Esophagus muscularis mucosa (tissue), 4 donors: ENCODE measurements at regions not wholly inside any gene's neighbourhood (a gene's known extent, or its start where the extent isn't known, plus 50 kb on each side); places are given as distances from the start of the nearest gene placed in this dataset.

ENCODE experiments used
- DNase-seq: peaks from one replicate; pipeline ENCODE4 v3.0.0-alpha.2; 2017; ENCODE audit errors: extremely low spot score
- H3K27ac ChIP-seq, 4 donors: fragments of 200-600 bp; sonication (generic); replicated peaks in 1 of 4; 1 replicate in 3 of 4; 2 replicates in 1 of 4; pipeline ENCODE4 v1.5.1; 2016 to 2019; ENCODE audit warnings: mild to moderate bottlenecking in 1 of 4
- H3K27me3 ChIP-seq, 4 donors: fragments of 200-600 bp; sonication (generic); one replicate each; pipeline versions ENCODE4 v1.5.1 to v1.6.0; 2016 to 2019
- H3K36me3 ChIP-seq, 4 donors: fragments of 200-600 bp; sonication (generic); one replicate each; pipeline ENCODE4 v1.5.1; 2016 to 2019
- H3K4me1 ChIP-seq, 4 donors: fragments of 200-600 bp; sonication (generic); one replicate each; pipeline ENCODE4 v1.5.1; 2016 to 2019
- H3K4me3 ChIP-seq, 4 donors: fragments of 200-600 bp; sonication (generic); 1 replicate in 2 of 4; 2 replicates in 2 of 4; pipeline ENCODE4 v1.5.1; 2016 to 2019; ENCODE audit warnings: mild to moderate bottlenecking in 4 of 4, moderate library complexity in 1 of 4
- H3K9me3 ChIP-seq, 4 donors: fragments of 200-600 bp; sonication (generic); 1 replicate in 3 of 4; 2 replicates in 1 of 4; pipeline ENCODE4 v1.5.1; 2016 to 2019
- CTCF ChIP-seq, 3 experiments: fragments of 200-600 bp in 2 of 3; fragments of 450-650 bp in 1 of 3; sonication (generic) in 2 of 3; IDR thresholded peaks; one replicate each; pipeline ENCODE4 v1.5.1; 2017 to 2019; ENCODE audit warnings: antibody characterized with exemption in 3 of 3, mild to moderate bottlenecking in 2 of 3, moderate library complexity in 1 of 3
- EP300 ChIP-seq: sonication (generic); formaldehyde crosslinking; IDR thresholded peaks from one replicate; pipeline ENCODE4 v1.6.1; 2017; ENCODE audit warnings: antibody characterized with exemption
- POLR2A ChIP-seq: fragments of 450-650 bp; IDR thresholded peaks from one replicate; pipeline ENCODE4 v1.6.1; 2017; ENCODE audit warnings: antibody characterized with exemption, moderate library complexity, mild to moderate bottlenecking, low read depth
- POLR2AphosphoS5 ChIP-seq, 2 donors: sonication (generic); formaldehyde crosslinking; IDR thresholded peaks; one replicate each; pipeline ENCODE4 v1.6.1; 2017; ENCODE audit warnings: antibody characterized with exemption in 2 of 2
- WGBS: methylation state at CpG from one replicate; pipeline ENCODE4 v1.1.5; 2018; 5-methylcytosine and 5-hydroxymethylcytosine counted together
- intact Hi-C: fragments of 100-400 bp; cut with DNase I; formaldehyde crosslinking; loops from one replicate; pipeline ENCODE4 v1.15.1; 2023

GRCh38 chr12:124656947-124657434 lies 89.6 kb upstream of the NCOR2 start:
- Histone ChIP-seq H3K27ac (peak overlapping the region; percentile 15 to 87 (median 83)), H3K4me3 (no peak overlapping the region), H3K36me3 (no peaks in the 10 kb centered on the region), H3K27me3 (no peaks in the 10 kb centered on the region), H3K4me1 (peaks cover 26 to 46% (median 41%) of the 10 kb centered on the region in 4 donors), H3K9me3 (no peaks in the 10 kb centered on the region)
- TF ChIP-seq EP300 (no peak), POLR2AphosphoS5 (IDR thresholded peaks at IDR 0.05) (no peak), CTCF (IDR thresholded peaks at IDR 0.05) (no peak), POLR2A (no peak)
- WGBS: 64% methylated on average over 8 of the region's 8 CpGs
- no peak for DNase-seq
- intact Hi-C loops: loop anchor here (5.0 kb wide), 1 partner anchor 65 kb away; no protein-coding TSS in a partner anchor

DNA sequence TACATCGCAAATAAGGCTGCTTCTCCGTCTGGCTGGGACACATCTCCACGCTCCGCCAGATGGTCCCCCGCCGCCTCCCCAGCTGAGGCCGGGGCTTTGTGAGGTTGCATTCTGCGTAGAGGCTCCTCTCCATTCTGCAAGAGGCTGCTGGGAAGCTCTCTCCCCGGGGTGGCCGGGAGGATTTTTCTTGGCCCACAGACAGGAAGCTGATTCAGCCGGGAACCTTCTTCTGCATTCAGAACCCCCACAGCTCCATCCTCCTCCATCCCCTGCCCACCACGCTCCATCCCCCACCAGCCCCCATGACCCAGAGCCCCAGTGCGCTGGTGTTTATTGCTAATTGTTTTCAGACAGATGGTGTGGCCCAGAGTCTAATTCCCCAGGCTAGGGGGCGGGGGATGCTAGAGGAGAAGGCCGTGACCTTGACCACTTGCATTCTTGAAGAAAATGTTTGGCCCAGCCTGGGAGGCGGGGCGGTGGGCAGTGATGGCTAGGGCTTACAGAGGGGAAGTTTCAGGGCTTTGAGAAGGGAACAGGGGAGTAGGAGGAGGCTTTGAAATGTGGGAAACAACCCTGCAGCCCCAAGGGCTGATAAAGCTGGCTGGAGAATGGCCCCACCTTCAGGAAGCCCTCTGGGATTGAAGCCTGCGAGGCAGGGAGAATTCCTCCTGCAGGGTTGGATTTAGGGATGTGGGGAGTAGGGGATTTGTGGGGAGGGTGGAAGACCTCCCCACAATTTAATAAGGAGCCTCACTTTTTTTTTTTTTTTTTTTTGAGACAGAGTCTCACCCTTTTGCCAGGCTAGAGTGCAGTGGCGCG lies 88.5 kb upstream of the NCOR2 start:
- no peaks in the 10 kb centered on the region for H3K27me3 ChIP-seq
- no peaks in the 10 kb centered on the region for H3K36me3 ChIP-seq
- TF ChIP-seq POLR2AphosphoS5 (IDR thresholded peaks at IDR 0.05) (peak in 1 of 2 donors; percentile 50), CTCF (IDR thresholded peaks at IDR 0.05) (no peak)
- peak overlapping the region; percentile 27 to 45 (median 36) for H3K4me3 ChIP-seq
- no peaks in the 10 kb centered on the region for H3K9me3 ChIP-seq
- peak; percentile 95 for DNase-seq
- intact Hi-C loops: loop anchor here (5.0 kb wide), 1 partner anchor 66 kb away; no protein-coding TSS in a partner anchor
- WGBS: 24% methylated on average over 18 of the region's 20 CpGs
- H3K4me1 ChIP-seq: peaks cover 26 to 57% (median 46%) of the 10 kb centered on the region in 4 donors
- peak overlapping the region; percentile 81 to 87 (median 86) for H3K27ac ChIP-seq

DNA sequence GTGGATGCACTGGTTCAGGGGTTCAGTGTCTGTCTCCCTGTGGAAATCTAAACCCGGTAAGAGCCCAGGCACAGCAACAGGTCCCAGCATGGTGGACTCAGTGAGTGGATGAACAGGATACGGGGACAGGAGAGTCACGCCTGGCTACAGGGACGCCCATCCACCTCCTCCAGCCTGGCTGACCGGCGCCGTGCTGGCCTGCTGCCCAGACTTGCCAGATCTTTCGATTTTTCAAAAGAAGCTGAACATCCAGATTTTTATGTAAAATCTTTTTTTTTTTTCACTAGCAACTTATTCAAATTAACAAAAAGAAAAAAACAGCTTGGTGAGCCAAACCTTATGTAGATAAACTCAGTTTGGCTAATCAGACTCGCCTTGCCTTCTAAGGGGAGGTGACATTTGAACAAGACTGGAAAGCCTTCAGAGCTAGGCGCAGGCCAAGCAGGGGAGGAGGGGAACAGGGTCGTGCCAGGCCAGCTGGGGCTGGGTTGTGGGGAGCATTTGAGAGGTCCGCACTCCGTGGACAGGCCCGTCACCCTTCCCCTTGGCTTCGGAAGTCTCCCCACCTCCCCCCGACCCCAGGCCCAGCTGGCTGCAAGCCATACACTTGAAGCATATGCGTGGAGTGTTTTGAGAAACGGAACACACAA lies 87.8 kb upstream of the NCOR2 start:
- no peaks in the 10 kb centered on the region for H3K27me3 ChIP-seq
- 5% methylated on average over 11 of the region's 18 CpGs for WGBS
- no peak for DNase-seq
- no peaks in the 10 kb centered on the region for H3K36me3 ChIP-seq
- intact Hi-C loops: loop anchor here (5.0 kb wide), 1 partner anchor 67 kb away; no protein-coding TSS in a partner anchor
- H3K4me1 ChIP-seq: peaks cover 26 to 57% (median 47%) of the 10 kb centered on the region in 4 donors
- TF ChIP-seq POLR2AphosphoS5 (IDR thresholded peaks at IDR 0.05): peak in 1 of 2 donors; percentile 43
- TF ChIP-seq POLR2A: no peak
- H3K27ac ChIP-seq: peak overlapping the region; percentile 81 to 87 (median 86)
- H3K4me3 ChIP-seq: peak overlapping the region; percentile 27 to 45 (median 36)
- no peaks in the 10 kb centered on the region for H3K9me3 ChIP-seq

GRCh38 chr12:124654666-124655047 lies 87.2 kb upstream of the NCOR2 start:
- WGBS: 67% methylated on average over 13 of the region's 13 CpGs
- Histone ChIP-seq H3K9me3 (no peaks in the 10 kb centered on the region), H3K4me1 (peaks cover 26 to 57% (median 47%) of the 10 kb centered on the region in 4 donors), H3K27ac (peak overlapping the region; percentile 81 to 87 (median 86)), H3K36me3 (no peaks in the 10 kb centered on the region), H3K4me3 (peak overlapping the region in 3 of 4 donors; percentile 27 to 37 (median 35)), H3K27me3 (no peaks in the 10 kb centered on the region)
- intact Hi-C loops: loop anchor here (5.0 kb wide), 1 partner anchor 68 kb away; no protein-coding TSS in a partner anchor
- no peak for TF ChIP-seq CTCF (IDR thresholded peaks at IDR 0.05)
- no peak for TF ChIP-seq EP300
- no peak for TF ChIP-seq POLR2A
- no peak for TF ChIP-seq POLR2AphosphoS5 (IDR thresholded peaks at IDR 0.05)
- DNase-seq: no peak
